GM12892 (cell line): ENCODE measurements at regions not wholly inside any gene's neighbourhood (a gene's known extent, or its start where the extent isn't known, plus 50 kb on each side); places are given as distances from the start of the nearest gene placed in this dataset.

Source experiments
- POLR2A ChIP-seq: IDR thresholded peaks from 2 replicates; pipeline ENCODE4 v1.6.1; 2011; ENCODE audit warnings: low read depth, low read length, control low read depth
- POLR2AphosphoS5 ChIP-seq: IDR thresholded peaks from 2 replicates; pipeline ENCODE4 v1.6.1; 2011; ENCODE audit warnings: low read depth, low read length, control low read depth

- TF ChIP-seq POLR2A (no peak), POLR2AphosphoS5 (no peak)
Observed at GRCh38 chr1:13926556-13926955, 226.6 kb downstream of the PRDM2 start.
